HG03280 (cell line): ENCODE measurements at regions not wholly inside any gene's neighbourhood (a gene's known extent, or its start where the extent isn't known, plus 50 kb on each side); places are given as distances from the start of the nearest gene placed in this dataset.

Experiments
- ATAC-seq: cut with Tn5 transposase; IDR thresholded peaks from one replicate; pipeline ENCODE4 v1.9.1; 2021; ENCODE audit warnings: mild to moderate bottlenecking, moderate library complexity; ENCODE audit not compliant: unreplicated experiment

DNA sequence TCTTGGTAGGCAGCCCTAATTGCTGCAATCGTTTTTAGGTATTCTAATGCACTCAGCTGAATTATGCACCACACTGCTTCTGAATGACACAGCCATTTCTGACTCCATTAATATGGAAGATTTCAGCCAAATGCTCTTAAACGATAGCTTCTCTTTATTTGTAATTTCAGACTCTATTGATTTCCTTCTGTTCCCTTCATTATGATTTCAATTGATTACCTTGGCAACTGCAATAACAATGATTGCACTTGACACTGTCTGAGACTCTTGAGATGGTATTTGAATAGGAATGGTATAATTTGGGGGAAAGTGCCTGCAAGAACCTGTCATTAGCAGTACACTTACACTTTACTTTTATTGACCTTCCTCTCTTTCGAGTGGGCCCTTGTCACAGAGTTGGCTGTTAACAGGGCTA is 296.1 kb upstream of the DMAC1 start:
- ATAC-seq, result no peak

DNA sequence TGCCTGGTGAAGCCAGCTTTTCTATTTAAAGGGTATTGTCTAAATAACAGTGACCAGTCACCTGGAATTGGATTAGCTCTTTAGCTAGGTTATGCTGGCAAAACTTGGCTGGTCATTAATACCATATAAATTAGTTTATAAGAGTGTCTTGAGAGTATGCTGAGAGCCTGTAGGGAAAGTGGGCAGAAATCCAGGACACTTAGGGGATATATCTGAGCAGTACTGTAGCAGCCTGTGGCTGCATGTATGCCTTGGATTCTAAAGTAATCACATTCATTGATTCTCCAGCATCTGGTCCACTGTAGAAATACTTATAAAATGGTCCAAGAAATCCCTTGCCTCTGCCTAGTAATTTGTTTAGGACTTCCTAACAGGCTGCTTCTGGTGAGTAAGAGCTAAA is 288.9 kb upstream of the DMAC1 start:
- ATAC-seq, result no peak

DNA sequence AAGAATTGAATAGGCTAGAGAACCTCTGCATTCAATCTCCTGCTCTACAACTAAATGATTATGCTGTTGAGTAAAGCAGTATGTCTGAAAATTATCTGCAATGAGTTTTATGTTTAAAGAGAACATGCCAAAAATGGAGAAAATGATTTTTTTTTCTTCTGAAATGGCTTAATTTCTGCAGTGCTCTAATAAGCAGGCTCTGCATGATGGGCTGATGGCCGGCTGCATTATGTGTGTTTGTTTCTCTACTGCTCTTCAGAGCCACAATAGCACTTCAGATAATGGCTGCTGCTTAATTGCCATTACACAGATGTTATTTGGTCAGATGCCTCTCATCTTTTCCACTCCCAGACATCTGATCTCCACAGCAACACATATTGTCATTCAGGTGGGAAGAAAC is 286.4 kb upstream of the DMAC1 start:
- ATAC-seq, result no peak

DNA sequence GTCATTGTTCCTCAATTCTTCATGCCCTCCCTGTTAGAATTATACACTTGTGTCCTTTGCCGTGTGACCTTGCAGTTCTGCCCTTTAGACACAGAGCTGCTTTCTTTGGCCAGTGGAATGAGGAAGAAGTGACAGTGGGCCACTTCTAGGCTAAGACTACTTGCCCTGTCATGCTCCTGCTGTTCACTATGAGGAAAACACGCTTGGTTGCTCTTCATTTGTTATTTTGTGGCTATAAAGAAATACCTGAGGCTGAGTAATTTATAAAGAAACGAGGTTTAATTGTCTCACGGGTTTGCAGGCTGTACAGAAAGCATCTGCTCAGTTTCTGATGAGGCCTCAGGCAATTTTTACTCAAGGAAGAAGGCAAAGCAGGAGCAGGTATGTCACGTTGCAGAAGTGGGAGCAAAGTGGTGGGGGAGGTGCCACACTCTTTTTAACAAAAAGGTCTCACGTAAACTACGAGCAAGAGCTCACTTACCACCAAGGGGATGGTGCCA is 279.1 kb upstream of the DMAC1 start:
- ATAC-seq, result no peak

DNA sequence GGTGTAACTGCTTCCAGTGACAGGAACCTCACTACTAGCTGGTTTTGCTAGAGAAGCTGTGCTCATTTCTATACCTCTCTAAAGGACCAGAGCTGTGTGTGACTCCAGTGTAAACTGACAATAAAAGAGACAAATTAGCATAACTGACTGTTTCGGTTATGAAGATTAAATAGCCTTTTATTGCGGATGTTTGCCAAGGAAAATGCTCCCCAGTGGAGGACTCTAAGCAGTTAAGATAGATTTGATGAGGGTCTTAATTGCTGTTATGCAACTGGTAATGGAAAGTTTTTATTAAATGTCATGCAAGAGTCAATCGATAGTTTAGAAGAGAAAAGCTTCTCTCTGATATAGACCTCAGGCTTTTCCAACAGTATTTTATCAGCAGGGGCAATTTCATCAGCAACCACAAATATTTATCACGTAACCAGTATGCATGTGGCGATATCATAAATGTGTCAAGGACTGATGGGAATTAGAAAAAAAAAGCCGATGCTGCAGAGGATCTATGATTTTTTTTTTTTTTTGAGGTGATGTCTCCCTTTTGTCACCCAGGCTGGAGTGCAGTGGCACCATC is 275.2 kb upstream of the DMAC1 start:
- no peak for ATAC-seq

DNA sequence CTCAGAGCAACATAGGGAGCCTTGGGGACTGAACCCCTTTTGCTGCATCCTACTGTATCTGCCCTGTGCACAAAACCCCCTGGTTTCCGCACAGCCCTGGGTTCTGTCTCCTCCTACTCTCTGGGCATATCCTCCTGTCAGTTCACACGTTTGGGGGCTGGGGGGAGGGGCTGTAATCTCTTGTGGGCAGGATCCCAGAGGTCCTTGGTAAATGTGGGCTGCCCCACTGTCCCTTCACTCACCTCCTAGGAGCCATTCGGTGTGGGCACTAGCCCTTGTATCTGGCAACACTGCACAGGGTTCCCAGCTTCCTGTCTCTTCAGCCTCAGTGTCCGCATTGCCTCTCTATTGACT is 271.8 kb upstream of the DMAC1 start:
- ATAC-seq, result no peak

DNA sequence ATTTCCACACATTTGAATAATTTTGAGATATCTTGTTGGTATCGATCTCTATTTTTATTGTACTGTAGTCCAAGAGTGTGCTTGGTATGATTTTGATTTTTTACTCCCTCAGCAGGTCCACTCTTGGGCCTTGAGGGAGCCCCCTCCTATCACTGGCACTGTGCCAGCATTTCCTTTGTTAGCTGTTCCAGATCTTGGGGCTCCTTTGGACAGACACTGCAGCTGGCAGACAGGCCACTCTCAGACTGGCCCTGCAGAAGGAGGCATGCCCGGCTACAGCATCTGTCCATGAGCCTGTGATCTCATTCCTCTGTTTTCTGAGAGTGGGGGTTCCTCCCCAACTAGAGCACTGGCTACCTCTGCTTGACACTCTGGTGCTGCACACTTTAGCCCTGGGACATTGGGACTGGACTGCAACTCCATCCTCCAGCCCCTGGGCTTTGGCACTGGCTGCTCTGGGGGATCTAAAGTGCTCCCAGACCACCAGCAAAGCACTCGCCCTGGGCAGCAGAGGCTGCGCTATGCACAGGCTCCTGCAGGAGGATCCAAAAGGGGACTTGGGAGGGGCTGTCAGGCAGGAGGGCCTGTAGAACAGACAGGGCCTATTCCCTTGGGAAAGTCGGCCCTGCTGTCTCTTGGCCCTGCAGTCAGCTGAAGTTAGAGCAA is 271.3 kb upstream of the DMAC1 start:
- no peak for ATAC-seq

DNA sequence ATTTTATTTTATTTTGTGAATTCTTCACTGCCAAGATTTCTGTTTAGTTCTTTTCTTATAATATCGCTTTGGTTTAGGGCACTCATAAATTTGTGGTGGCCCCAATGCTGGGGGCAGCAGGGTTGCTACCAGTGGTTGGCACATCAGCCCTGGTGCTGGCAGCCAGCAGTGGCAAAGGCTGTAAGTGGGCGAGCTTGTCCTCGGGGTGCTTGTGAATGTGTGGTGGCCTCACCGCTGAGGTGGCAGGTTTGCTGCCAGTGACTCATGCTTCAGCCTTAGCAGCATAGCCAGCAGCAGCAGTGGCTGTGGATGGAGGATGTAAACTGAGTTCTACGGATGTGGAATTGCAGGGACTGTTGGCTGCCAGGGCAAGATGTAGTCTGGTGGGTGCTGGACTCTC is 262.9 kb upstream of the DMAC1 start:
- no peak for ATAC-seq

DNA sequence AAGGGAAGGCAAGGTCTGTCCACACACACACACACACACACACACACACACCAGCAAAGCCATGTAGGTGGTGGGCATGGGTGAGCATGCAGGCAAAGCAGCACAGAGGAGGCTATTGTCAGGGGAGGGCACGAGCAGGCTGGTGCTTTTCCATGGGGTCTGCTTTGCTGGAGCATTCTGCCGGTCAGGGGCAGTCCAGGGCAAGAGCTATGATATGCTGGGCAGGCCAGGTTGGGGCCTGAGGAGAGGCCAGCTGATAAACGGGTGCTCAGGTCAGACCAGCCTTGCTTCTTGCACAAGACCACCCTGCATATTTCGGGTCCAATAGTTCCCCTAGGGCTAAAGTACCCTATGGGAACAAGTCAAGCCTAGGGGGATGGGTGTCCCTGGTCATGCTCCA is 253.9 kb upstream of the DMAC1 start:
- no peak for ATAC-seq

DNA sequence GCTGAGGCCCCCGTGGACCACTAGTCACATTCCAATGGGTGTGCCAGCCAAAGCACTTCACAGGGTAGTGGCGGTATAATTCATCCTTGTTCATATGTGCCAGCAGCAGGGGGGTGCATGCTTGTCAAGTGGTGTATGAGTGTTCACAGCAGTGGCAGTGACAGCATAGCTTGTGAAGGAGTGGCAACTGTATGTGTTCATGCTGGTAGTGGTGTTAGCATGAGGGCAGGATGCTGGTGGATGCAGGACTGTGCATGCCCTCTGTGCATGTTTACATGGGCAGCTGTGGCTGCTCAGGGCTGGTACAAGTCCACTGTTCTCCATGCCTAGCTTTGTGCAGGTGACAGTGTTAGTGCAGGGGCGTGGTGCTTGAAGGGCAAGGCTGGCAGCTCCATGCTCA is 253.4 kb upstream of the DMAC1 start:
- no peak for ATAC-seq

DNA sequence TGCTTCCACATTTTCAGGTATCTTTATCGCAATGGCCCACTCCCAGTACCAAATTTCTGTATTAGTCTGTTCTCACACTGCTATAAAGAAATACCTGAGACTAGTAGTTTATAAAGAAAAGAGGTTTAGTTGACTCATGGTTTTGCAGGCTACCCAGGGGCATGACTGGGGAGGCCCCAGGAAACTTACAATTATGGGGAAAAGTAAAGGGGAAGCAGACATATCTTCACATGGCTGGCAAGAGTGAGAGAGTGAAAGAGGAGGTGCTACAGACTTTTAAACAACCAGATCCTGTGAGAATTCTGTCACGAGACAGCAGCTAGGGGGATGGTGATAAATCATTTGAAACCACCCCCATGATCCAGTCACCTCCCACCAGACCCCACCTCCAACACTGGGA is 238.2 kb upstream of the DMAC1 start:
- no peak for ATAC-seq

DNA sequence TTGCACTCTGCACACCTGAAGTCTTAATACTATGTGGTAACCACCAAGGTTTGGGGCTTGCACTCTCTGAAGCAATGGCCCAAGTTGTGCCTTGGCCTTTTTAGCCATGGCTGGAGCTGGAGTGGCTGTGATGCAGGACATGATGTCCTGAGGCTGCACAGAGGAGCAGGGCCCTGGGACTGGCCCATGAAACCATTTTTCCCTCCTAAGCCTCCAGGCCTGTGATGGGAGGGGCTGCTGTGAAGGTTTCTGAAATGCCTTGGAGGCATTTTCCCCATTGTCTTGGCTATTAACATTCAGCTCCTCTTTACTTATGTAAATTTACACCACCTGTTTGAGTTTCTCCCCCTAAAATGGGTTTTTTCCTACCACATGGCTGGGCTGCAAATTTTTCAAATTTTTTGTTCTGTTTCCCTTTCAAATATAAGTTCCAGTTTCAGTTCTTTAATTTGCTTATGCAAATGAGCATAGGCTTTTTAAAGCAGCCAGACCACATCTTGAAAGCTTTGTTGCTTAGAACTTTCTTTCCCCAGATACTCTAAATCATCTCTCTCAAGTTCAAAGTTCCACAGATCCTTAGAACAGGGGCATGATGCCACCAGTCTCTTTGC is 237.4 kb upstream of the DMAC1 start:
- no peak for ATAC-seq

DNA sequence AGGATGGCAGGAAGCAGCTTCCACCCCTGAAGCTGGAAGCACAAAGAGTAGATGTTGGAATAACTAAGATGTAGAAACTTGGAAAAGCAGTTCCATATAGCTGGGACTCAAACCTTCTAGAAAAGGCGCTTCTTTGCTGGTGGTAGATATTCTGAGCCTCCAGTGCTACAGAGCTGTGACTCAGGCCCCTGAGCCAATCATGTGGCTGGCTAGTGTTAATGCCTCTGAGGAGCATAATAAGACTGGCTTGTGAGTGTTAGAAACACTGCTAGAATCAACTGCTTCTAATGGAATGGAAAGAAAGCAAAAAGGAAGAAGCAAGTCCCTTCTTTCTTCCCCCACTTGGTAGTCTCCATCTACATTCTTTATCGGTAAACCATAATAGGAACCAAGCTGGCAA is 234.2 kb upstream of the DMAC1 start:
- no peak for ATAC-seq

DNA sequence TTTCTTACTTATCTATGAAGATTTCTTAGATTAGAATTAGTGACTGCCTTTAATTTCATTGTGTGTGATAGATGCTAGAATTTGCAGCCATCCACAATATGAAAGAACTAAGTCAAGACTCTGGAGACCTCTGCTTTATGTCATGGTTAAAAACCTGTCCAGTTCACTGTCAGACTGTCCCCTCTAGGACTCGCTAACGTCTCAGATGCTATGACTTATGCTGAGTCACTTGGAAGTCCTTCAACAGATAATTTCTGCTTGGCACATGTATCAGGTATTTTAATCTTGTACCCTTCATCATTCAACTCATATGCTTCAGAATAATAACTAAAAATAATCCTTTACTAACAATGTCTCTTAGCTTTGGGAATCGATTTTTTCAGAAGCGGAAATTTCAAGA is 230.5 kb upstream of the DMAC1 start:
- ATAC-seq, result no peak

DNA sequence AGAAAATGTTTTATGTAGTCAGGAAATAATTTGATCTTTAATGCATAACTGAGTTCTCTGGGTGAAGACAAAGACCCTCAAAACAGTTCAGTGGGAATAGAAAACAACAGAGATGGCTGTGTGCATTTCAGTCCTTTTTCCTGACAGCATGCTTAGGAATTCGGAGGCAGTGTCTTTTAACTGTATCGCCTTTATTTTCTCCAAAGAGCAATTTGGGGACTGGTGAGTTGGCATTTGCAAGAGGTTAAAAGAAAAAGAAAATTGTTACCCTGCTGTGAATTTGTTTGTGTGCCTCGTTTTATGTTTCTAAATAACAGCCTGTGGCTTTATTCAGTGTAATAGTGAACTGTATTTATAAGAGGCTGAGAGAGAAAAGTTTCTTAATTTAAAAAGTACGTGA is 227.8 kb upstream of the DMAC1 start:
- no peak for ATAC-seq

DNA sequence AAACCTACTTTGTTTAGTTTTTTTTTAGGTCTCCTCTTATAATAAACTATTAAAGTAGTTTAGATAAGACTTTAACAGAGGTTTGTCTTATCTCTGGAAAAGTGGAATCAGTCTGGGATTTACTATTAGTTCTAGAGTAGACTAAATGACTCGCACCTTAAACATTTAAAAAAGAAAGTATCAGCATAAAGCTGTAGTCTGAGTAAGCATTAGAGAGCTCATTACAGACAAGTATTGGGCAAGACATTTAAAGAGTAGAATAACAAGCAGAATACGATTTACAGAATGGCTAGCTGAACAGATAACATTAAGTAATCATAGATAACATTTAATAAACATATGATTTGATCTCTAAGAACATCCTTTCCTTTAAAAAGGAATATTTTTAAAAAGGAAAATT is 226.0 kb upstream of the DMAC1 start:
- no peak for ATAC-seq

DNA sequence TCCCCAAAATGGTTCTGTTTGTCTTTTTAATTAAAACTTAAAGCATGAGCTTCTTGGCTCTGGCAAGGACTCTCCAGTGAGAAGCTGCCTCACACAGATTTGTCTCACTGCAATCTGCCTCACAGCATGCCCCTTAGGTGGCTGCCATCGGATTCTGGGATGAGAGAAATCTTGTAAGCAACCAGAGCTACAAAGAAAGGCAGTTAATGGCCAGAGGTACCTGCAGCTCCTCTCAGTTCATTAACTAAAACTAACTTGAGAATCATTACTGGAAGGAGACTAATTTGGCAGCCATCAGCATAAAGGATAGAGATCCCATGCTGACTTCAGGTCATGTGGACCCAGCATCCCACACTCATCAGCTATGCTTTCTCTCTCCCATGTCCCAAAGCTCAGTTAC is 220.6 kb upstream of the DMAC1 start:
- ATAC-seq, result no peak

DNA sequence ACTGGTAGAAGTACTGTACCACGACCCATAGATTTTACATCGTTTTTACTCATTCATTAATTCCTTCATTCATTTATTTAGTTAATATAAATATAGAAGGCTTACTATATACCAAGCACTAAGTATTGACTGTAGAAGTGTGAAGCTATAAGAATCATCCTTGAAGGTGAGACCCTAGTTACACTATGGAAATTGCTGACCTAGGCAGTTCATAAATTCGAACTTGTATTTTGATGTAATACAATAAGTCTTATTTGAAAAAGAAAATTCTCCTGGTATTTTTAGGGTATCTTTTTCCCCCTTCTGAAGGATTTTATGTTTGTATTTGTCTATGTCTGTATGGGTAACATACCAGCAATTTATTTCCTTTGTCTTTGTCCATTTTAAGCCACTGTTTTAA is 220.1 kb upstream of the DMAC1 start:
- ATAC-seq, result no peak

DNA sequence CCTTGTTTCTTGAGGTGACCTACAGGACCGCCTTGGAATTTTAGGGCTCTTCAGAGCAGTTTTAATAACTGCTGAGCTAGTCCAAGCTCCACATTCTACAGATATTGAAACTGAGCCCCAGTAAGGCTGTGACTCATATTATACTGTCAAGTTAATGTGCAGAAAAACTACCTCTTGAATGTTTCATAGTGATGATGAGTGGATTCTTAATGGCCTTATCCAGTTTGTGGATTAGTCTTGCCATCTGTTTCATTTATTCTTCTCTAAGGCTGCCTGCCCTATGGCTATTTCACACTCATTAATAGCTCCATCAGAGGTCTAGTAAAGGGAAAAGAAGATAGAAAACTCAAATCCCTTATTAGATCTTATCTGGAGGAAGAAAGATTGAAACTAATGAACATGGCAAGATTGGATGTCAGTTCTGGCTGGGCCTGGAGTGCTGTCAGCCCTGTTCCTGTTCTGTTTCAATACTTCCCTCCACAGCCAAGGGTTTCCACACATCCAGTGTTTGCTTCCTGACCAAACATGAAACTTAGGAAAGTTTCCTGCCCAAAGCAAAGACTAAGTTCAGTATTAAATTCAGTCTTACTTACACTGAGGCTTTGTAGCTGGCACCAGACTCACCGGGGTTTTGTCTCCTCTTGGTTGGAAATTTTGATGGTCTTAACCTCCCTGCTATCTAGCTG is 215.6 kb upstream of the DMAC1 start:
- ATAC-seq, result no peak

DNA sequence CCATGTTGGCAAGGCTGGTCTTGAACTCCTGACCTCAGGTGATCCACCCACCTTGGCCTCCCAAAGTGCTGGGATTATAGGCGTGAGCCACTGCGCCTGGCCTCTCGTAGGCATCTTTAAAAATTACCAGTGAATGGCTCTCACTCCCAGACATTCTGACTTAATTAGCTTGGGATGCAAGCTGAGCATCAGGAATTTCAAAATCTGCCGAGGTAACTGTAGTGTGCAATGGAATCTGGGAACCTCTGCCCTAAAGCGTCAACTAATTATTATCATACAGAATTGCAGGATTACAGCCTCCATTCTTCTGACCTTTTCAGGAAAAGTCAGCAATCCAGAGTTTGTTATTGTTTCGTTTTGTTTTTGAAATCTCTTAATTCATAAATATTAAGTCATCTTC is 213.4 kb upstream of the DMAC1 start:
- no peak for ATAC-seq

DNA sequence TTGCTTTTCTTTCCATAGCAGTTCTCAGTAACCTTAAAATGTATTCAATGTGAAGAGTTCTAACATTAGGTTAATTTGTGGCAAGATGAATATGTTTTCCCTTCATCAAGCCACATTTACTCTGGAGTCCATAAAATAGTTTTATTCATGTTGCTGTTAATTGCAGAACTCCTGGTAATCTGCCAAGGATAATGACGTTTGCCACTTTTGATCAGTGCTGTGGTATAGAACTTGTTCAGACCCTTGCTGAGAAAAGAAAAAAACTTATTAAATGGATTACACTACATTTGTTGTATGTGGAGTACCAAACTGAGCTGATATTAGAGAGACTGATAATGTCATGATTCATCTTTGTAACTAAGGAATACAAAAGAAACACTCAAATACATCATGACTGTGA is 212.4 kb upstream of the DMAC1 start:
- ATAC-seq, result no peak

DNA sequence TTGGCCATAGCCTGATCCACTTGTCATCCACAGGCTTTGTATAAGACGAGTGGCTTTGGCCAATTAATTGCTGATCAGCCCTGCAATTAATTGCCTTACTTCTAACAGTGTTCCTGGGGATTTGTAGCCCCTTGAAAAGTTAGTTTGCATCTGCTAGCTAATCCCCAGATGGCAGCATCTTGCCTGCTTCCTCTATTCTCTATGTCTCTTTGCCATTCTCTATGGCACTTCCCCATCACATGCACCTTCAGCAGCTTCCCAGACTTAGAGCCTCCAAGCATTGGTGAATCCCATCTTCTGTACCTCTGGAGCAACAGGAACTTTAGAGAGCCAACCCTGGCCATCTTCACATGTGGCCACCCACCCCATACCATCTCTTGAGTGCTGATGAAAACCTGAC is 197.0 kb upstream of the DMAC1 start:
- ATAC-seq, result no peak
